GM10266 (cell line): ENCODE measurements at regions not wholly inside any gene's neighbourhood (a gene's known extent, or its start where the extent isn't known, plus 50 kb on each side); places are given as distances from the start of the nearest gene placed in this dataset.

Source experiments
- DNase-seq: peaks from one replicate; pipeline ENCODE4 v3.0.0; 2012; ENCODE audit errors: extremely low spot score
- TF ChIP-seq, protein P1 (sequence below): IDR thresholded peaks from 2 replicates; pipeline ENCODE4 v1.5.1; 2012; ENCODE audit warnings: mild to moderate bottlenecking, low read depth; ENCODE audit not compliant: control insufficient read depth, insufficient read depth; ENCODE audit errors: missing control alignments

DNA sequence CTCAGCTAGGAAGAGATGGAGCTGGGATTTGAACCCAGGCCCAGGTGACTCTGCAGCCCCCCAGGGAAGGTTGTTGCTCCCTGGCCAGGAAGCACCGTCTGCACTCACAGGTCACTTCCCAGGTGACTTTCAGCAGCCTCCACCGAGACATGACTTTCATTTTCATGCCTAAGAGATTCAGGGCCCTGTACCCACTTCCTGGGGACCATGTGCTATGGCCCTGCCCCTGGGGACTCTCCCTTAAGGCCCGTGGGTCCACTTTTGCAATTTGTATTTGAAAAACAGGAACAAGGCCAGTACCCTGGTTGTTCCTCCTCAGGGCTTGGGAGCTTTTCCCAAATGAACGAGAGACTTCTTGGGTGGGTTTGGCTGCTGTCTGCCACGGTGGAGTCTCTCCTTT is 191.0 kb downstream of the IRF8 start:
- DNase-seq = peak; percentile 53
- TF ChIP-seq, protein P1, sequence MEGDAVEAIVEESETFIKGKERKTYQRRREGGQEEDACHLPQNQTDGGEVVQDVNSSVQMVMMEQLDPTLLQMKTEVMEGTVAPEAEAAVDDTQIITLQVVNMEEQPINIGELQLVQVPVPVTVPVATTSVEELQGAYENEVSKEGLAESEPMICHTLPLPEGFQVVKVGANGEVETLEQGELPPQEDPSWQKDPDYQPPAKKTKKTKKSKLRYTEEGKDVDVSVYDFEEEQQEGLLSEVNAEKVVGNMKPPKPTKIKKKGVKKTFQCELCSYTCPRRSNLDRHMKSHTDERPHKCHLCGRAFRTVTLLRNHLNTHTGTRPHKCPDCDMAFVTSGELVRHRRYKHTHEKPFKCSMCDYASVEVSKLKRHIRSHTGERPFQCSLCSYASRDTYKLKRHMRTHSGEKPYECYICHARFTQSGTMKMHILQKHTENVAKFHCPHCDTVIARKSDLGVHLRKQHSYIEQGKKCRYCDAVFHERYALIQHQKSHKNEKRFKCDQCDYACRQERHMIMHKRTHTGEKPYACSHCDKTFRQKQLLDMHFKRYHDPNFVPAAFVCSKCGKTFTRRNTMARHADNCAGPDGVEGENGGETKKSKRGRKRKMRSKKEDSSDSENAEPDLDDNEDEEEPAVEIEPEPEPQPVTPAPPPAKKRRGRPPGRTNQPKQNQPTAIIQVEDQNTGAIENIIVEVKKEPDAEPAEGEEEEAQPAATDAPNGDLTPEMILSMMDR = no peak

DNA sequence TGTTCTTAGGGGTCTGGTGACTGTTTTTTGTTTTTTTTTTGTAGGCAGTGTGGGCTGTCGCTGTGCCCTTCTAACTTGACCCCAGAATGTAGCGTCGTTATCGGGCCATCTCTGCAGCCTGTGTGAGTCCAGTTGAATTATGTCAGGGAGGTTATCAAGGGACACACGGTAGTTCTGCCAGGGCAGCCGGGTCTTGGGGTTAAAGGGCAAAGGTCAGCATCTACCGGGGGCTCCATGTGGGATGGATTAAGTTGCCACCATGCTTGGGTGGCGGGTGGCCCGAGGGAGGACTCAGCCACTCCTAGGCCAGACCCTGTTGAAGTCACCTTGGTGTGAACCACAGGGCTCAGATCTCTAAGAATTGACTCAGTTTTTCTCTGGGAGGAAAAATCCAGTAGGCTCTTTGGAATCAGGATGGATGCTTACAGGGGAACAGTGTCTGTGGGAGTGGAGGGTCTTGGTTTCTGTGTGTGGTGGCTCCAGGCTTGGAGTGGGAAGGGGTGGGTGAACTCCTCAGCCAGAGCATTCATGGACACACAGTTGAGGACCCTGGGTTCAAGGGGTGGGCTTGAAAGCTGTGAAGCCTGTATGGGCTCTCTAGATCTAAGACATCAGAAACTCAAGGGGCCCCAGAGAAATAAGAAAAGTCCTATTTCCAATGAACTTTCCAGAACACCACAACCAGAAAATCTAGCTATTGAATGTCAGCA is 191.7 kb downstream of the IRF8 start:
- TF ChIP-seq, protein P1 = no peak
- DNase-seq = no peak

DNA sequence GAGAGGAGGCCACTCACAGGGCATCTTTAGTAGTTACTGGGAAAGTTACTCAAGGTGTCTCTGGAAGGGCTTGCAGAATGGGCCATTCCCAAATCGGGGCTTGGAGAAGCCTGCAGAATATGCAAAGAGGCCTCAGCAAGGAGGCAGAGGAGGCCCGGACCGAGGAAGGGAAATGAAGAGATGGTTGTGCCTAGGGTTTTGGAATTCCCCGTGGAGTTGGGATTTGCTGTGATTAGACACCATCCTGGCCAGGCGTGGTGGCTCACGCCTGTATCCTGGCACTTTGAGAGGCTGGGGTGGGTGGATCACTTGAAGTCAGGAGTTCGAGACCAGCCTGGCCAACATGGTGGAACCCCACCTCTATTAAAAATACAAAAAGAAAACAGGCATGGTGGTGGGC is 193.0 kb downstream of the IRF8 start:
- TF ChIP-seq, protein P1 = no peak
- DNase-seq = no peak

DNA sequence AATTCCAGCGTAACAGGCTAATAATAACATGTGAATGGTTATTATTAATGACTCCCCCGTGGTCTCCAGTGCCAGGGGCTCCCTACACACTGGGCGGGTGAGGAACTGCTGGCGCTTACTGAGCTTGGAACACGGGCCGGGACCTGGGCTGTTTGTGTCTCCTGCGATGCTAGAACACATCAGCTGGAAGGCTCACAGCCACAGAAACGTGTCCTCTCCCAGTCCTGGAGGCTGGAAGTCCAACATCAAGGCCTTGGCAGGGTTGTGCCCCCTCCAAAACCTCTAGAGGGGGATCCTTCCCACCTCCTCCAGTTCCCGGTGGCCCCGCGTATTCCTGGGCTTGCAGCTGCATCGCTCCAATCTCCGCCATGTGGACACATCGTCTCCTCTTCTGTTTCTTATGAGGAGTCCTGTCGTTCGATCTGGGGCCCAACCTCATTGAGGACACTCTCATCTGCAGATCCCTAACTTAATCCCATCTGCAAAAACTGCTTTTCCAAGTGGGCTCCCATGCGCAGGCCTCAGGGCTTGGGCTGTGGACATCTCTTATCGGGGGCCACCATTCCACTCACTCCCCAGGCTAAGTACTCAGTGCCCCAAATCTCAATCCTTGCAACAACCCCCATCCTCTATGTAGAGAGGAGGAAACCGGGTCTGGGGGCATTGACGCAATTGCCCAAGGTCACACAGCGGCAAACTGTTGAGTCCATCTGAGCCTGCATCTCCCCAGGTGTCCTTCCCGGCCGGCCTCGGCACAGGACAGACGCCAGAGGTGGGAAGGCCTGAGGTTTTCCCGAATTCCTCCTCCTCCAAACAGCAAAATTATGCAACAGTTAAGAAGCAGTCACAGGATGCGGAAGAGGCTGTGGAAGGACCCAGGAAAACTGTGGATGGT is 193.9 kb downstream of the IRF8 start:
- TF ChIP-seq, protein P1 = no peak
- DNase-seq = no peak

DNA sequence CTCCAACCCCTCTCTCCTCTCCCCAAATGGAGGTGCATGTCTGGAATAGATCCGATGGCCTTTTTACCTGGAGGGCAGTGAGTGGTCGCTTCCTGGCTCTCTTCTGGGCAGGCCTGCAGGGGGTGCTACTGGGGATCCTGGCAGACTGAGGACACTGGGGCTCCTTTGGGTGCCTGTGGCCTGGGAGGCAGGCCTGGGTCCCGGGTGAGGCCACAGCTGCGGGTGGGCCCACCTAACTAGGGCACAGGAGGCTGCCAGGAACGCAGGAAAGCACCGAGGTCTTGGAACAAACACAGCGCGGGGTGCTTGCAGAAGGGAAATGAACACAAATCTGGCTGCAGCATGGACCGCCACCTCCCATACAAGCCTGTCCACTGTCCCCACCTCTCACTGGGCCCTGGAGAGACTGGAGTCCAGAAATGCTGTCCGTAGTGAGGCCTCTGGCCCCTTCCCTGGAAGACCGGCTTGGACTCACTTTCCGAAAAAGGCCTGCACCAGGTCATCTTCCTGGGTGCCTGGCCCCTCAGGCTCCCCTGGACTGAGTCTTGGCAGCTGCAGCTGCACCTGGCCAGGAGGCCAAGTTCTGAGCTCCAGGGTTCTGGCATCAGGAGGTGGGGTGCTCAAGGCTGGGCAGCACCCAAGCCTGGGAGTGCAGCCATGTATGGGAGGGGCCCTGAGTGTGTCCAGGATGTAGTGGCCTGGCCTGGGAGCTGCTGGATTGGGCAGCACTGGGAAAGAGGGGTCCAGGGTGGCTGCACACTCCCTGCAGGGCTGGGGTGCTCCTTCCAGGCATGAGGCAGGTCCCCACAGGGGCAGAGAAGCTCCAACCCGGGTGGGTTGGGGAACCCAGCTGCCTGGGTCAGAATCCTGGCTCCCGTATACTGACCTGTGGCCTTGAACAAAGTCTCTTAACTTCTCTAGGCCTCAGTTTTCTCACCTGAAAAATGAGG is 195.1 kb downstream of the IRF8 start:
- TF ChIP-seq, protein P1 = no peak
- DNase-seq = no peak

DNA sequence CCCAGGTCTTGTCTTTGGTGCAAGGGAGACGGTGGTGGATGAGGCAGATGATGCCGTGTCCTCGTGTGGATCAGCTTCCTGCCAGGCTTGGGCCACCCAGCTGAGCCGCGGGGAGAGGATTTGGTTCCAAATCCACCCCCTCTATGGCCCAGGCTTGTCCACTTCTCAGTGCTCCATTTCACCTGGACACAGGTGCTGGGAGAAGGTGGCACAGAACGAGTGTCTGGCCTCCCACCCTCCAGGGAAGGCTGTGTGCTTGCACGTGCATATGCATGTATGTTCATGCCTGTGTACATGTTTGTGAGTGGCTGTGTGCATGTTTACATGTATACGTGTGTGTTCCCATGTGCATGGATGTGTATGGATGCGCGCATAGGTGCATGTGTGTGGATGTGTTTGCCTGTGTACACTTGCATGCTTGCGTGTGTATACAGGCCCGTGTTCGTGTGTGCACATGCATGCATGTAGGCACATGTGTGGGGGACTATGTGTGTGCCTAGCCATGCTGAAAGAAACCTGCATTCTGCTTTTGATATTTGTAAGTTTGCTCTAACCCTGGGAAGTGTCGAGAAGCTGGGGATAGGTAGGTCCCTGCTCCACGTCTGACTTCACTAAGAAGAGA is 196.3 kb downstream of the IRF8 start:
- TF ChIP-seq, protein P1 = no peak
- no peak for DNase-seq
